ENCODE measurements at regions not wholly inside any gene's neighbourhood (a gene's known extent, or its start where the extent isn't known, plus 50 kb on each side); places are given as distances from the start of the nearest gene placed in this dataset.
A peak's percentile ranks its signal among the peaks of the same experiment; 100 is the strongest.

DNA sequence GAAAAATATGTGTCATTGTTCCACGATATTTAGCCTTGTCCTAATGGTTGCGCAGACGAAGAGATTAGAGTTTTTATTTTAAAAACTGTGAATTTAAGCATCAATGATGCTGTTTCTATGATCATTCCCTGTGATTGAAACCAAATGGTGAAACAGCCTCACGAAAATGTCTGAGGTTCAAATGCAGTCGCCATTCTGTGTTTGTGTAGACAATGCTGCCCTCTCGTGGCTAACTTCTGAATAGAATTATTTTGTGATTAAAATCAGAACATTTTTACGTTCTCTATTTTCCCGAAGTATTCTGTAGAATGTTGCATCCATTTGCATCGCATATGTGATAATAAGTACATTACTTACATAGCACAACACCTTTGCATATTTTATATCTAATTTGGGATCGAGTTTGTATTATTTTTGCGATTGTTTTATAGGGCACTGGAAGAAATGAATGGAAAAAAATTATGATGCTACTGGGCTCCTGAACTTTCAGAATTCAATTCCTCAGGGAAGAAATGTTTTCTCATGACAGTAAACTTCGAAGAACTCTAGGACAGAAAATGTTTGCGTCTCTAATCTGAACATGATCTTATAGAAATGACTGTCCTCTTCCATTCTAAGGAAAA, 54.8 kb upstream of the CREB1 start:
- peak in 13 of 51 donors; percentile 1 to 78 (median 12) for DNase-seq

DNA sequence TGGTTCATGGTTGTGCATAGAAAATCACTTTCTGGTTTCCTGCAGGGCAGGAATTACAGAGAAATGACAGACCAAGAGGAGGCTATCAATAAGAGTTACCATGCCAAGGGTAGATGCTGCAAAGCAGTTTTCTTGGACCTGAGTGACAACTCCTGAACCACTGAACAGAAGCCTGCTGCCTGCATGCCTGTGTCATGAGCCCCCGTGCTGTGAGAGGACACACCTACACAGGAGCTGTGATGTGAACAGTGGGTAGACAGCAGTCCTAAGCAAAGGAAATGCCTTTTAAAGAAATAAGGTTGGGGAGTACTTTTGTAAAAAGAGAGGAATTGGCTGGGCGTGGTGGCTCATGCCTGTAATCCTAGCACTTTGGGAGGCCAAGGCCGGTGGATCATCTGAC, 54.2 kb upstream of the CREB1 start:
- no peak for DNase-seq

DNA sequence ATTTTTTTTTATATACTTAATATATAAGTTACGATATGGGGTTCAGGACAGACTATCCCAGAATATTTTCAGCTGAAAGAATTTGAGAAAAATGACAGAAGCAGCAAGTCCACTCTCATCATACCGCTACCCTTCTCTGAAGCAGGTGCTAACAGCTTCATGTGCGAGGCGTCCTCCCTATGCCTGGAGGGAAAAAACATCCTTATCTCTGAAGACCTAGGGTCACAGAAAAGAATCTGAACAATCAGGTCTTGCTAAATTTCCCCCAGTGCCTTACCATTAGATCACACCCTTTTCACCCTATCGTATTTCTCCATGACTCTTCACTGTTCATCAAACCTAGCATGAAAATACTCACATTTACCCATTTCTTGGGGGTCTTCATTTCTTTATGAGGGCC, 51.9 kb upstream of the CREB1 start:
- DNase-seq: no peak

DNA sequence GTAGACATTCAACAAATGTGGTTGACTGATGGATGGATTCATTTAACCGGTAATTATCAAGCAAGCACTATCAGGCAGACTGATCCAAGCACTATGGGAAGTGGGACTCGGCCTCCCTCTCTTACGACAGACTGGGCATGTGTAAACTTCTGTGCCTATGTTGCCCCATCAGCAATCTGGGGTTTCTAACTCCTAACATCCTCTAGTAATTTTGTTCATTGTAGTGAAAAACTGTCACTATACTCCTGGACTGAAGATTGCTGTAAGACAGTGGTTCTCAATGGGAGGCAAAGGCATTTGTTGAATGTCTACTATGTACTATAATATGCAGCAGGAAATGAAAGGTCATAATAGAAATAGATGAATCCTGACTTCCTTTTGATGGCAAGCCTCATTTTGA, 51.2 kb upstream of the CREB1 start:
- no peak for DNase-seq

DNA sequence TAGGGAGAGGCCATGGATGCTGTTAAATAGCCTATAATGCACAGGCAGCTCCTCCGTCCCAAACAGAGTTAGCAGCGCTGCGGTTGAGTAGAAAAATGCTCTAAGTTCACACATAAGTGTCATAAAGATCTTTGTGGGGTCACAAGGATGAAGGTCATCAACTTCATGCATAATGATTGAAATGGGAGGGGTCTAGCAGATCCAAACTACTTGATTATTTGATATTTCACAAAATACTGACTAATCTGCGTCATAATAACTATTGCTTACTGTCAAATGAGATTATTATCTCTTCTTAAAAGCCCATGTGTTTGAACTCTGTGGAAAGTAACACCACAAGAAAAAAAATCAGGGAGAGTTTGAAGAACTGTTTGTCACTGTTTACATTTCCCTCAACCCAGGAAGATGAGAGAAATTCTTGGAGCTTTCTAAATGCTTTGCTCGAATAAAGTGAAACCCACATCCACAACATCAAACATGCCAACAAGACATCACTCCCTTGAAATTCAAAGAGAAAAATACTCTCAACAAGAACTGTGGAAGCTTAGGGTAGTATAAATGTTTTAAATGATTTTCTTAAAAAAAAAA, 50.5 kb upstream of the CREB1 start:
- no peak for DNase-seq
